Neural cell (in vitro differentiated cells): ENCODE measurements at regions not wholly inside any gene's neighbourhood (a gene's known extent, or its start where the extent isn't known, plus 50 kb on each side); places are given as distances from the start of the nearest gene placed in this dataset.

Experiments used
- H2AFZ ChIP-seq: fragments of 200-600, 300-800 bp; sonication (generic), shearing (Covaris generic); 2 replicates; pipeline ENCODE4 v1.6.0; 2014; ENCODE audit warnings: low read depth, mild to moderate bottlenecking, antibody characterized with exemption, low read length, moderate library complexity
- H3F3A ChIP-seq: fragments of 200-600 bp; shearing (Covaris generic); 2 replicates; pipeline ENCODE4 v1.6.1; 2016; ENCODE audit warnings: mild to moderate bottlenecking, moderate library complexity, mixed read lengths, antibody characterized with exemption, low read length; ENCODE audit not compliant: insufficient read depth, poor library complexity, severe bottlenecking
- H3K27ac ChIP-seq: fragments of 200-600, 300-800 bp; sonication (generic), shearing (Covaris generic); 2 replicates; pipeline ENCODE4 v1.5.1; 2014; ENCODE audit warnings: mild to moderate bottlenecking, low read length, moderate library complexity
- H3K27me3 ChIP-seq: fragments of 300-800, 200-600 bp; sonication (generic), shearing (Covaris generic); 2 replicates; pipeline ENCODE4 v1.6.0; 2014; ENCODE audit warnings: mild to moderate bottlenecking, low read depth, low read length, moderate library complexity; ENCODE audit not compliant: insufficient read depth
- H3K36me3 ChIP-seq: fragments of 300-800, 200-600 bp; sonication (generic), shearing (Covaris generic); 2 replicates; pipeline ENCODE4 v1.5.1; 2014; ENCODE audit warnings: mild to moderate bottlenecking, antibody characterized with exemption, low read length, moderate library complexity; ENCODE audit not compliant: insufficient read depth
- H3K4me2 ChIP-seq: fragments of 300-800, 200-600 bp; sonication (generic), shearing (Covaris generic); 2 replicates; pipeline ENCODE4 v1.6.0; 2014; ENCODE audit warnings: mild to moderate bottlenecking, low read length
- H3K4me3 ChIP-seq: fragments of 300-800, 200-600 bp; sonication (generic), shearing (Covaris generic); 2 replicates; pipeline ENCODE4 v1.5.1; 2014; ENCODE audit warnings: mild to moderate bottlenecking, low read length, moderate library complexity
- H3K79me2 ChIP-seq: fragments of 200-600 bp; shearing (Covaris generic); replicated peaks from 2 replicates; pipeline ENCODE4 v1.6.0; 2014; ENCODE audit warnings: mild to moderate bottlenecking, low read length, moderate library complexity; ENCODE audit not compliant: insufficient read depth
- H3K9ac ChIP-seq: fragments of 300-800, 200-600 bp; sonication (generic), shearing (Covaris generic); 2 replicates; pipeline ENCODE4 v1.6.1; 2016; ENCODE audit warnings: mild to moderate bottlenecking, low read length, mixed read lengths
- H3K9me2 ChIP-seq: fragments of 200-600 bp; shearing (Covaris generic); 2 replicates; pipeline ENCODE4 v1.6.1; 2016; ENCODE audit warnings: mild to moderate bottlenecking, low read length, mixed read lengths; ENCODE audit not compliant: insufficient read depth
- H3K9me3 ChIP-seq: fragments of 200-600, 300-800 bp; sonication (generic), shearing (Covaris generic); 2 replicates; pipeline ENCODE4 v1.6.1; 2016; ENCODE audit warnings: mild to moderate bottlenecking, mixed run types, low read length, moderate library complexity, mixed read lengths
- H4K20me1 ChIP-seq: fragments of 200-600 bp; shearing (Covaris generic); 2 replicates; pipeline ENCODE4 v1.6.1; 2016; ENCODE audit warnings: mild to moderate bottlenecking, mixed run types; ENCODE audit not compliant: insufficient read depth
- EP300 ChIP-seq: fragments of 450-650 bp; conservative IDR thresholded peaks from 2 replicates; pipeline ENCODE4 v1.6.1; 2014; ENCODE audit warnings: antibody characterized with exemption, mild to moderate bottlenecking, moderate library complexity; ENCODE audit not compliant: poor library complexity, severe bottlenecking
- EZH2 ChIP-seq: fragments of 200-600, 300-800 bp; shearing (Covaris generic), sonication (generic); IDR thresholded peaks from 2 replicates; pipeline ENCODE4 v1.6.1; 2014; ENCODE audit warnings: antibody characterized with exemption, low read length, borderline replicate concordance, mild to moderate bottlenecking; ENCODE audit not compliant: insufficient read depth, poor library complexity, severe bottlenecking
- MXI1 ChIP-seq: fragments of 450-650 bp; conservative IDR thresholded peaks from 2 replicates; pipeline ENCODE4 v1.6.1; 2014; ENCODE audit warnings: antibody characterized with exemption, mild to moderate bottlenecking; ENCODE audit not compliant: poor library complexity, severe bottlenecking
- POLR2AphosphoS5 ChIP-seq: IDR thresholded peaks from 2 replicates; pipeline ENCODE4 v1.6.1; 2012
- RAD21 ChIP-seq: fragments of 450-650 bp; conservative IDR thresholded peaks from 2 replicates; pipeline ENCODE4 v1.6.1; 2014; ENCODE audit warnings: antibody characterized with exemption, mild to moderate bottlenecking, moderate library complexity
- SMC3 ChIP-seq: fragments of 450-650 bp; conservative IDR thresholded peaks from 2 replicates; pipeline ENCODE4 v1.6.1; 2014; ENCODE audit warnings: antibody characterized with exemption, mild to moderate bottlenecking, moderate library complexity; ENCODE audit not compliant: poor library complexity
- TAF1 ChIP-seq: IDR thresholded peaks from 2 replicates; pipeline ENCODE4 v1.6.1; 2012; ENCODE audit warnings: low read depth
- TF ChIP-seq, protein P1 (sequence below): IDR thresholded peaks from 2 replicates; pipeline ENCODE4 v1.6.1; 2012; ENCODE audit warnings: borderline replicate concordance
- TF ChIP-seq, protein P2 (sequence below): fragments of 450-650 bp; IDR thresholded peaks from 2 replicates; pipeline ENCODE4 v1.5.1; 2014; ENCODE audit warnings: antibody characterized with exemption, mild to moderate bottlenecking, moderate library complexity; ENCODE audit not compliant: poor library complexity, severe bottlenecking

DNA sequence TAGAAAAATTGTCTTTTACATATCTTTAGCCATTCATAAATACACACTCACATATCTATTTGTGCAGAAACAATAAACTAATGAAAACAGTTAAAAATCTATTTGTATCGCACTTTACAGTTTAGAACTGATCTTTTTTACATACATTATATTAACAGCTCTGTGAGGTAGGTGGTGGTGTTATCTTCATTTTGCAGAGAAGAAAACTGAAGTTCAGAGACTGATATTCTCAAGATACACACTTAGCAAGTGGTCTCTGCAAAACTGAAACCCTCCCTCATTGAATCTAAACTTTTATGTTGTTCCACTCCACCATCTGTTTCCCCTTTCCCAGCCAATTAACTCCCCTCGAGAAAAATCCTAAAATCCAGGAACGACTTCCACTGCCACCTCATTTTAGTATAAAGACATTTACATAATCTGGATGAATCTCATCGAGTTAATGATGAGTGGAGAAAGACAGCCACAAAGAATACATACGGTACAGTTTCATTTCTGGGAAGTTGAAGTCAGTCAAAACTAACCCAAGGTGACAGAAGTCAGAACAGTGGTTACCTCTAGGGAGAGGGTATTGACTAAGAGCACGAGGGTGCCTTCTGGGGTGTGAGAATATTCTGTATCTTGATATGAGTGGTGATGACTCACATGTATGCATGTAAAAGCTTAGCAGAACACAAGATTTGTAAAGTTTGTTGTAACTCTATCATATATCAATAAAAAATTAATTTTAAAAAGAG lies 524.2 kb upstream of the TCF4 start:
- no peak overlapping the region for H3K27ac ChIP-seq
- no peaks in the 10 kb centered on the region for H3K79me2 ChIP-seq
- no peak overlapping the region for H3K9ac ChIP-seq
- H3K9me3 ChIP-seq: no peaks in the 10 kb centered on the region
- H4K20me1 ChIP-seq: no peaks in the 10 kb centered on the region
- H3K27me3 ChIP-seq: no peaks in the 10 kb centered on the region
- no peaks in the 10 kb centered on the region for H3F3A ChIP-seq
- no peaks in the 10 kb centered on the region for H3K36me3 ChIP-seq
- no peak overlapping the region for H3K4me2 ChIP-seq
- H3K9me2 ChIP-seq: no peaks in the 10 kb centered on the region
- no peak for TF ChIP-seq MXI1
- TF ChIP-seq EP300: no peak
- TF ChIP-seq, protein P1, sequence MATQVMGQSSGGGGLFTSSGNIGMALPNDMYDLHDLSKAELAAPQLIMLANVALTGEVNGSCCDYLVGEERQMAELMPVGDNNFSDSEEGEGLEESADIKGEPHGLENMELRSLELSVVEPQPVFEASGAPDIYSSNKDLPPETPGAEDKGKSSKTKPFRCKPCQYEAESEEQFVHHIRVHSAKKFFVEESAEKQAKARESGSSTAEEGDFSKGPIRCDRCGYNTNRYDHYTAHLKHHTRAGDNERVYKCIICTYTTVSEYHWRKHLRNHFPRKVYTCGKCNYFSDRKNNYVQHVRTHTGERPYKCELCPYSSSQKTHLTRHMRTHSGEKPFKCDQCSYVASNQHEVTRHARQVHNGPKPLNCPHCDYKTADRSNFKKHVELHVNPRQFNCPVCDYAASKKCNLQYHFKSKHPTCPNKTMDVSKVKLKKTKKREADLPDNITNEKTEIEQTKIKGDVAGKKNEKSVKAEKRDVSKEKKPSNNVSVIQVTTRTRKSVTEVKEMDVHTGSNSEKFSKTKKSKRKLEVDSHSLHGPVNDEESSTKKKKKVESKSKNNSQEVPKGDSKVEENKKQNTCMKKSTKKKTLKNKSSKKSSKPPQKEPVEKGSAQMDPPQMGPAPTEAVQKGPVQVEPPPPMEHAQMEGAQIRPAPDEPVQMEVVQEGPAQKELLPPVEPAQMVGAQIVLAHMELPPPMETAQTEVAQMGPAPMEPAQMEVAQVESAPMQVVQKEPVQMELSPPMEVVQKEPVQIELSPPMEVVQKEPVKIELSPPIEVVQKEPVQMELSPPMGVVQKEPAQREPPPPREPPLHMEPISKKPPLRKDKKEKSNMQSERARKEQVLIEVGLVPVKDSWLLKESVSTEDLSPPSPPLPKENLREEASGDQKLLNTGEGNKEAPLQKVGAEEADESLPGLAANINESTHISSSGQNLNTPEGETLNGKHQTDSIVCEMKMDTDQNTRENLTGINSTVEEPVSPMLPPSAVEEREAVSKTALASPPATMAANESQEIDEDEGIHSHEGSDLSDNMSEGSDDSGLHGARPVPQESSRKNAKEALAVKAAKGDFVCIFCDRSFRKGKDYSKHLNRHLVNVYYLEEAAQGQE: no peak
- no peak for TF ChIP-seq SMC3
- TF ChIP-seq, protein P2, sequence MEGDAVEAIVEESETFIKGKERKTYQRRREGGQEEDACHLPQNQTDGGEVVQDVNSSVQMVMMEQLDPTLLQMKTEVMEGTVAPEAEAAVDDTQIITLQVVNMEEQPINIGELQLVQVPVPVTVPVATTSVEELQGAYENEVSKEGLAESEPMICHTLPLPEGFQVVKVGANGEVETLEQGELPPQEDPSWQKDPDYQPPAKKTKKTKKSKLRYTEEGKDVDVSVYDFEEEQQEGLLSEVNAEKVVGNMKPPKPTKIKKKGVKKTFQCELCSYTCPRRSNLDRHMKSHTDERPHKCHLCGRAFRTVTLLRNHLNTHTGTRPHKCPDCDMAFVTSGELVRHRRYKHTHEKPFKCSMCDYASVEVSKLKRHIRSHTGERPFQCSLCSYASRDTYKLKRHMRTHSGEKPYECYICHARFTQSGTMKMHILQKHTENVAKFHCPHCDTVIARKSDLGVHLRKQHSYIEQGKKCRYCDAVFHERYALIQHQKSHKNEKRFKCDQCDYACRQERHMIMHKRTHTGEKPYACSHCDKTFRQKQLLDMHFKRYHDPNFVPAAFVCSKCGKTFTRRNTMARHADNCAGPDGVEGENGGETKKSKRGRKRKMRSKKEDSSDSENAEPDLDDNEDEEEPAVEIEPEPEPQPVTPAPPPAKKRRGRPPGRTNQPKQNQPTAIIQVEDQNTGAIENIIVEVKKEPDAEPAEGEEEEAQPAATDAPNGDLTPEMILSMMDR: no peak
- H2AFZ ChIP-seq: no peak overlapping the region
- no peak overlapping the region for H3K4me3 ChIP-seq

GRCh38 chr18:56109757-56110156 lies 521.8 kb upstream of the TCF4 start:
- H3K27me3 ChIP-seq: no peaks in the 10 kb centered on the region
- H3K79me2 ChIP-seq: no peaks in the 10 kb centered on the region
- H4K20me1 ChIP-seq: no peaks in the 10 kb centered on the region
- H2AFZ ChIP-seq: no peak overlapping the region
- H3K9me2 ChIP-seq: no peaks in the 10 kb centered on the region
- TF ChIP-seq MXI1 (no peak), EP300 (no peak), POLR2AphosphoS5 (no peak), RAD21 (no peak), TAF1 (no peak), SMC3 (no peak), EZH2 (no peak)
- TF ChIP-seq, protein P2: no peak
- TF ChIP-seq, protein P1: no peak
- H3K9me3 ChIP-seq: no peaks in the 10 kb centered on the region
- H3F3A ChIP-seq: no peaks in the 10 kb centered on the region
- H3K4me3 ChIP-seq: no peak overlapping the region
- H3K4me2 ChIP-seq: no peak overlapping the region
- H3K36me3 ChIP-seq: no peaks in the 10 kb centered on the region
- H3K27ac ChIP-seq: no peak overlapping the region
- no peak overlapping the region for H3K9ac ChIP-seq
